ENCODE measurements at regions not wholly inside any gene's neighbourhood (a gene's known extent, or its start where the extent isn't known, plus 50 kb on each side); places are given as distances from the start of the nearest gene placed in this dataset.
"Not testable (repeated sequence)": the region's sequence is repeated elsewhere in the genome, so short reads cannot be mapped to it uniquely, and the experiment has no call there.

GRCh38 chr15:25171856-25172687, 217.3 kb downstream of the SNRPN start:
- Histone ChIP-seq H3K9ac (ENCODE audit: low read length) (no peak overlapping the region), H3K4me1 (ENCODE audit: control insufficient read depth, insufficient read depth, low read length) (no peaks in the 10 kb centered on the region), H3K27me3 (replicated peaks; ENCODE audit: control insufficient read depth, insufficient read depth, low read length) (no peaks in the 10 kb centered on the region), H3K36me3 (ENCODE audit: control insufficient read depth, insufficient read depth, low read length, severe bottlenecking) (no peaks in the 10 kb centered on the region), H3K9me3 (ENCODE audit: control insufficient read depth, low read length) (peaks cover 15% of the 10 kb centered on the region), H3K4me3 (ENCODE audit: low read length) (no peak overlapping the region)
- no peak for DNase-seq (ENCODE audit: low read depth)

DNA sequence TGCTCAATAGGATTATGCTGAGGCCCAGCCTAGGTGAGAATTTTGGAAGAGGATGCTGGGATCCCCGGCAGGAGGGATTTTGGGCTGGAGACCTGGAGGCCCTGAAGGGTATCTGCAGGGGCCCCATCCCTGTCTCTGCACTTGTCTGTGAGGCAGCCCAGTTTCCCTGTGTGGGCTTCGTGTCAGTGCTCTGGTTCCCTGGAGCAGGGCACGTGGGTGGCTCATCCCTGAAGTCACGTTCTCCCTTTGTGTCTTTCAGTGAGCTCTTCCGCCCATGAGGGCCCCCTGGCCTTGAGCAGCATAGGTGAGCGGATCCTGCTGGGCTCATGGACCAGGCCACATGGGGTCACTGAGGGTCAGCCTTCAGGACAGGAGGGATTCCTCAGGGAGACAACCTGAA, 217.9 kb downstream of the SNRPN start:
- no peaks in the 10 kb centered on the region for H3K27me3 ChIP-seq (replicated peaks; ENCODE audit: control insufficient read depth, insufficient read depth, low read length)
- DNase-seq (ENCODE audit: low read depth) = no peak
- H3K9me3 ChIP-seq (ENCODE audit: control insufficient read depth, low read length) = peaks cover 15% of the 10 kb centered on the region
- H3K9ac ChIP-seq (ENCODE audit: low read length) = no peak overlapping the region
- H3K4me3 ChIP-seq (ENCODE audit: low read length) = no peak overlapping the region
- H3K4me1 ChIP-seq (ENCODE audit: control insufficient read depth, insufficient read depth, low read length) = no peaks in the 10 kb centered on the region
- H3K36me3 ChIP-seq (ENCODE audit: control insufficient read depth, insufficient read depth, low read length, severe bottlenecking) = no peaks in the 10 kb centered on the region

GRCh38 chr15:25173241-25174028, 218.6 kb downstream of the SNRPN start:
- no peaks in the 10 kb centered on the region for H3K4me1 ChIP-seq (ENCODE audit: control insufficient read depth, insufficient read depth, low read length)
- H3K27me3 ChIP-seq (replicated peaks; ENCODE audit: control insufficient read depth, insufficient read depth, low read length) = no peaks in the 10 kb centered on the region
- H3K9me3 ChIP-seq (ENCODE audit: control insufficient read depth, low read length) = peaks cover 15% of the 10 kb centered on the region
- no peak for DNase-seq (ENCODE audit: low read depth)
- no peak overlapping the region for H3K4me3 ChIP-seq (ENCODE audit: low read length)
- H3K36me3 ChIP-seq (ENCODE audit: control insufficient read depth, insufficient read depth, low read length, severe bottlenecking) = no peaks in the 10 kb centered on the region
- no peak overlapping the region for H3K9ac ChIP-seq (ENCODE audit: low read length)

DNA sequence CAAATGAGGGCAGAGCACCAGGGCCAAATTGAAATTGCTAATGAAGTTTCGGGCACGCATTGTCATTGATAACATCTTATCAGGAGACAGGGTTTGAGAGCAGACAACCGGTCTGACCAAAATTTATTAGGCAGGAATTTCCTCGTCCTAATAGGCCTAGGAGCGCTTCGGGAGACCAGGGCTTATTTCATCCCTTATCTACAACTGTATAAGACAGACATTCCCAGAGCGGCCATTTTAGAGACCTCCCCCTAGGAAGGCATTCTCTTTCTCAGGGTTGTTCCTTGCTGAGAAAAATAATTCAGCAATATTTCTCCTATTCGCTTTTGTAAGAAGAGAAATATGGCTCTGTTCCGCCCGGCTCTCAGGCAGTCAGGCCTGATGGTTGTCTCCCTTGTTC, 219.4 kb downstream of the SNRPN start:
- not testable (repeated sequence) for DNase-seq (ENCODE audit: low read depth); H3K4me3 ChIP-seq (ENCODE audit: low read length); H3K9ac ChIP-seq (ENCODE audit: low read length); H3K27me3 ChIP-seq (replicated peaks; ENCODE audit: control insufficient read depth, insufficient read depth, low read length); H3K4me1 ChIP-seq (ENCODE audit: control insufficient read depth, insufficient read depth, low read length); H3K36me3 ChIP-seq (ENCODE audit: control insufficient read depth, insufficient read depth, low read length, severe bottlenecking)
- peaks cover 15% of the 10 kb centered on the region for H3K9me3 ChIP-seq (ENCODE audit: control insufficient read depth, low read length)

DNA sequence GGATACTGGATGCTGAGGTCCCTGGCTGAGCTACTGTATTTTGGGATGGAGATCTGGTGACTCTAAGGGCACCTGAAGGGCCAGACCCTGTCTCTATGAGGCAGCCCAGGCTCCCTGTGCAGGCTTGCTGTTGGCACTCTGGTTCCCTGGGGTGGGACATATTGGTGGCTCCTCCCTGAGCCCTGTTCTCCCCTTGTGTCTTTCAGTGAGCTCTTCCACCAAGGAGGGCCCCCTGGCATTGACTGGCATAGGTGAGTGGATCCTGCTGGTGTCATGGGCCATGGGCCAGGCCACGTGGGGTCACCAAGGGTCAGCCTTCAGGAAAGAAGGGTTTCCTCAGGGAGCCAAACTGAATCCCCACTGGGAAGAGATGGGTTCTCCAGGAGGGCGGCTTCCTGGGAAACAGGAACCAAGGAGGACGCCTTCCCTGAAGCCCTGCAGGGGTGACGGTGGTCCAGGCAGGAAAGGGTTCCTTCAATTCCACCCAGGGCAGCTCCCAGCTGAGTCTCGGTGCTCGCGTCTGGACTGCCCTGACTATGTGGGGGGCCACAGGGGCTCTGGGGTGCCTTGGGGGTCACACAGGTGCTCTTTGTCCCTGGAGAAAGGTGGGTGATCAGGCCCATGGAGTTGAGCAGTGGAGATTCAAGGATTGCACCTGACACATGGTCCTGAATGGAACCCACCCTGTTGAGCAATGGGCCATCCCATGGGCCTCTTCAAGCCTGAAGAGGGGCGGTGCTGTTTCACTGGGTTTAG, 220.4 kb downstream of the SNRPN start:
- no peaks in the 10 kb centered on the region for H3K36me3 ChIP-seq (ENCODE audit: control insufficient read depth, insufficient read depth, low read length, severe bottlenecking)
- peaks cover 15% of the 10 kb centered on the region for H3K9me3 ChIP-seq (ENCODE audit: control insufficient read depth, low read length)
- no peak for DNase-seq (ENCODE audit: low read depth)
- no peaks in the 10 kb centered on the region for H3K27me3 ChIP-seq (replicated peaks; ENCODE audit: control insufficient read depth, insufficient read depth, low read length)
- H3K4me3 ChIP-seq (ENCODE audit: low read length) = no peak overlapping the region
- H3K9ac ChIP-seq (ENCODE audit: low read length) = no peak overlapping the region
- no peaks in the 10 kb centered on the region for H3K4me1 ChIP-seq (ENCODE audit: control insufficient read depth, insufficient read depth, low read length)

DNA sequence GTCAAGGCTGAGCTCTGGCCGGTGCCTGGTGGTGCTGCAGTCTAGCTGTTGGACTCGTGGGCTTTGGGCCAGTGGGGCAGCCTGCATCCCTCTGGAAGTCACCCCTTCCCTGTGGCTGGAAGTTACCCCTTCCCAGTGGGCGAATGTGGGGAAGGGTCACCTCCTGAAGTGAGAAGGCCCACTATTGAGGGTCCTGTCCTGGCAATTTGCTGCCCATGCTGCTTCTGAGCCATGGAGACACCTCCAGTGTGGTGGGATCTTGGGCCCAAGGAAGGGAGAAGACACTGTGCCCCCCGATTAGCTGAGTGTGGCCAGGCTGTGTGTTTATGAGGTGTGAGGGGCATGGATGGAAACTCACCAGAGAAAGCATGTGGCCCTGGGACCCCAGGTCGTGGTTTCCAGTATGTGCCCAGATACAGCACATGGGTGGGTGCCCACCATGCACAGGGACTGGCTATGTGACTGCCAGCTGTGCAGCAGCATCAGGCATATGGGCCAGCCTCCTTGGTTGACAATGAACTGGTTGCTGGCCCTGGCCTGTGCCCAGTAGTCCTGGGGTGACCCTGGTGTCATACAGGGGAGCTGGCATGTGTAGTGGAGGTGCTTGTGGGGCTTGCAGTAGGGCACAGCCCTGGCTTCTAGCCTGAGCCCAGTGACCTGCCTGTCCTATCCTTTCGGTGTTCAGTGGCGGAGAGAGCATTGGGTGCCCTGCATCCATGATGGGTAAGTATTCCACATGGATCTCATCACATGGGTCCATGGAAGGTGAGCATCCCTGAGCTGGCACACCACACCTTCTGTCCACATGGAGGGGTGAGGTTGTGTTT, 221.2 kb downstream of the SNRPN start:
- H3K4me3 ChIP-seq (ENCODE audit: low read length) = no peak overlapping the region
- DNase-seq (ENCODE audit: low read depth) = no peak
- H3K36me3 ChIP-seq (ENCODE audit: control insufficient read depth, insufficient read depth, low read length, severe bottlenecking) = no peaks in the 10 kb centered on the region
- H3K9me3 ChIP-seq (ENCODE audit: control insufficient read depth, low read length) = peaks cover 15% of the 10 kb centered on the region
- no peaks in the 10 kb centered on the region for H3K4me1 ChIP-seq (ENCODE audit: control insufficient read depth, insufficient read depth, low read length)
- H3K9ac ChIP-seq (ENCODE audit: low read length) = no peak overlapping the region
- no peaks in the 10 kb centered on the region for H3K27me3 ChIP-seq (replicated peaks; ENCODE audit: control insufficient read depth, insufficient read depth, low read length)

GRCh38 chr15:25176616-25176923, 221.8 kb downstream of the SNRPN start:
- H3K36me3 ChIP-seq (ENCODE audit: control insufficient read depth, insufficient read depth, low read length, severe bottlenecking) = no peaks in the 10 kb centered on the region
- no peaks in the 10 kb centered on the region for H3K27me3 ChIP-seq (replicated peaks; ENCODE audit: control insufficient read depth, insufficient read depth, low read length)
- H3K9ac ChIP-seq (ENCODE audit: low read length) = no peak overlapping the region
- no peak overlapping the region for H3K4me3 ChIP-seq (ENCODE audit: low read length)
- H3K9me3 ChIP-seq (ENCODE audit: control insufficient read depth, low read length) = peaks cover 15% of the 10 kb centered on the region
- no peaks in the 10 kb centered on the region for H3K4me1 ChIP-seq (ENCODE audit: control insufficient read depth, insufficient read depth, low read length)
- no peak for DNase-seq (ENCODE audit: low read depth)

DNA sequence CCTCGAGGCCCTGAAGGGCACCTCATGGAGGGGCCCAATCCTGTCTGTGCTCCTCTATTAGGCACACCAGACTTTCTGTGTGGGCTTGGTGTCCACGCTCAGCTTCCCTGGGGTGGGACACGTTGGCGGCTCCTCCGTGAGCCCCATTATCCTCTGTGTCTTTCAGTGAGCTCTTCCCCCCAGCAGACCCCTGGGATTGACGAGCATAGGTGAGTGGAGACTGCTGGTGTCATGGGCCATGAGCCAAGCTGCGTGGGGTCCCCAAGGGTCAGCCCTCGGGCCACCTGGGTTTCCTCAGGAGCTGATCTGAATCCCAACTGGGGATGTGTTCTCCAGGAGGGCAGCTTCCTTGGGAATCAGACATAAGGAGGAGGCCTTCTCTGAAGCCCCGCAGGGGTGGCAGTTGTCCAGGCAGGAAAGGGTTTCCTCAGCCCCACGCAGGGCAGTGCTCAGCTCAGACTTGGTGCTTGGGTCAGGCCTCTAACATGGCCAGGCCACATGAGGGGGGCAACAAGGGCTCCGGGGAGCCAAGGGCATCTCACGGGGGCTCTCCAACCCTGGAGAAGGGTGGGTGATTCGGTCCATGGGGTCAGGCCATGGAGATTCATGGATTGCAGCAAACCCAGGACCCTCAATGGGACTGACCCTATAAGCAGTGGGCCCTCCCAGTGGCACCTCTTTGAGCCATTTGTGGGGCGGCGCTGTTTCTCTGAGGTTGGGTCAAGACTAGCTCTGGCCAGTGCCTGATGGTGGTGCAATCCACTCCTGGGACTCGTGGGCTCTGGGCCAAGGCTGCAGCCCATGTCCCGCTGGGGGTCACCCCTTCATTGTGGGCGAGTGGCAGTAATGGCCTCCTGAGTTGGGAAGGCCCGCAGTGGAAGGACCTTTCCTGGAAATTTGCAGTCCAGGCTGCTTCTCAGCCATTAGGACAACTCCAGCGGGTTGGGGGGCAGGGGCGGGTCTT, 222.5 kb downstream of the SNRPN start:
- Histone ChIP-seq H3K9ac (ENCODE audit: low read length) (no peak overlapping the region), H3K9me3 (ENCODE audit: control insufficient read depth, low read length) (peaks cover 15% of the 10 kb centered on the region), H3K36me3 (ENCODE audit: control insufficient read depth, insufficient read depth, low read length, severe bottlenecking) (no peaks in the 10 kb centered on the region), H3K4me3 (ENCODE audit: low read length) (no peak overlapping the region), H3K27me3 (replicated peaks; ENCODE audit: control insufficient read depth, insufficient read depth, low read length) (no peaks in the 10 kb centered on the region), H3K4me1 (ENCODE audit: control insufficient read depth, insufficient read depth, low read length) (no peaks in the 10 kb centered on the region)
- no peak for DNase-seq (ENCODE audit: low read depth)

- Histone ChIP-seq H3K27me3 (replicated peaks; ENCODE audit: control insufficient read depth, insufficient read depth, low read length) (no peaks in the 10 kb centered on the region), H3K9me3 (ENCODE audit: control insufficient read depth, low read length) (peaks cover 15% of the 10 kb centered on the region), H3K4me1 (ENCODE audit: control insufficient read depth, insufficient read depth, low read length) (no peaks in the 10 kb centered on the region), H3K9ac (ENCODE audit: low read length) (no peak overlapping the region), H3K36me3 (ENCODE audit: control insufficient read depth, insufficient read depth, low read length, severe bottlenecking) (no peaks in the 10 kb centered on the region), H3K4me3 (ENCODE audit: low read length) (no peak overlapping the region)
- DNase-seq (ENCODE audit: low read depth) = no peak
Observed at GRCh38 chr15:25177955-25178801, 223.4 kb downstream of the SNRPN start.
